ENCODE measurements at regions not wholly inside any gene's neighbourhood (a gene's known extent, or its start where the extent isn't known, plus 50 kb on each side); places are given as distances from the start of the nearest gene placed in this dataset.

DNA sequence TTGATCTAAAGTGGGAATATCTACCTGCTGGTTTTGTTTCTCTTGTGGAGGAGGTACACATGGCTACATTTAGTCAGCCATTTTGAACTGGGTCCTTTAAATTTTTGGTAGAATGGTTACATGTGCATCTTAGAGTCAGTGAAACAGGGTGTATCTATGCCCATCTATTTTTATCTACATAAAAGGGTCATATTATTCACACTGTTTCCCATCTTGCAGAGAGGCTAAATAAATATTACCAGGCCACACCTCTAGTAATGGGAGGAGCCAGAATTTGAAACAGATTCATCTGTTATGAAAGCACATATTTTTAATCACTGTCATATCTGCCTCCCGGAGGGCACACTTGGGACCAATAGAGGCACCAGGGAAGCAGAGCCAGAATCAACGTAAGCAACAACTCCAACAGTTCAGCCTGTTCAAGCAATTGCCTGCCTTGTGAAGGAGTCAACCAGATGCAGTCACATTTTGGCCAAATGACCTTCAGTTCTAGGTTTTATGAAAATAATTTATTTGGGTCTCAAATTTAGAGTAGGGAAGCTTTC, 376.8 kb downstream of the TSN start:
- Histone ChIP-seq H3K36me3 (no peaks in the 10 kb centered on the region), H3K27ac (no peak overlapping the region), H3K4me3 (no peak overlapping the region), H3K9me3 (peaks cover 1 to 3% of the 10 kb centered on the region in 2 donors), H3K4me1 (ENCODE audit: insufficient read depth) (no peaks in the 10 kb centered on the region), H3K27me3 (no peaks in the 10 kb centered on the region)
- intact Hi-C loops (cut with DNase I): no loop called here
- WGBS, 3 donors: 49 to 81% (median 81%) methylated on average over 2 of the region's 2 CpGs
- no peak for DNase-seq
- TF ChIP-seq POLR2A (IDR thresholded peaks at IDR 0.05) (no peak), EP300 (IDR thresholded peaks at IDR 0.05) (no peak)
- TF ChIP-seq, protein P1, sequence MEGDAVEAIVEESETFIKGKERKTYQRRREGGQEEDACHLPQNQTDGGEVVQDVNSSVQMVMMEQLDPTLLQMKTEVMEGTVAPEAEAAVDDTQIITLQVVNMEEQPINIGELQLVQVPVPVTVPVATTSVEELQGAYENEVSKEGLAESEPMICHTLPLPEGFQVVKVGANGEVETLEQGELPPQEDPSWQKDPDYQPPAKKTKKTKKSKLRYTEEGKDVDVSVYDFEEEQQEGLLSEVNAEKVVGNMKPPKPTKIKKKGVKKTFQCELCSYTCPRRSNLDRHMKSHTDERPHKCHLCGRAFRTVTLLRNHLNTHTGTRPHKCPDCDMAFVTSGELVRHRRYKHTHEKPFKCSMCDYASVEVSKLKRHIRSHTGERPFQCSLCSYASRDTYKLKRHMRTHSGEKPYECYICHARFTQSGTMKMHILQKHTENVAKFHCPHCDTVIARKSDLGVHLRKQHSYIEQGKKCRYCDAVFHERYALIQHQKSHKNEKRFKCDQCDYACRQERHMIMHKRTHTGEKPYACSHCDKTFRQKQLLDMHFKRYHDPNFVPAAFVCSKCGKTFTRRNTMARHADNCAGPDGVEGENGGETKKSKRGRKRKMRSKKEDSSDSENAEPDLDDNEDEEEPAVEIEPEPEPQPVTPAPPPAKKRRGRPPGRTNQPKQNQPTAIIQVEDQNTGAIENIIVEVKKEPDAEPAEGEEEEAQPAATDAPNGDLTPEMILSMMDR (IDR thresholded peaks at IDR 0.05): no peak

DNA sequence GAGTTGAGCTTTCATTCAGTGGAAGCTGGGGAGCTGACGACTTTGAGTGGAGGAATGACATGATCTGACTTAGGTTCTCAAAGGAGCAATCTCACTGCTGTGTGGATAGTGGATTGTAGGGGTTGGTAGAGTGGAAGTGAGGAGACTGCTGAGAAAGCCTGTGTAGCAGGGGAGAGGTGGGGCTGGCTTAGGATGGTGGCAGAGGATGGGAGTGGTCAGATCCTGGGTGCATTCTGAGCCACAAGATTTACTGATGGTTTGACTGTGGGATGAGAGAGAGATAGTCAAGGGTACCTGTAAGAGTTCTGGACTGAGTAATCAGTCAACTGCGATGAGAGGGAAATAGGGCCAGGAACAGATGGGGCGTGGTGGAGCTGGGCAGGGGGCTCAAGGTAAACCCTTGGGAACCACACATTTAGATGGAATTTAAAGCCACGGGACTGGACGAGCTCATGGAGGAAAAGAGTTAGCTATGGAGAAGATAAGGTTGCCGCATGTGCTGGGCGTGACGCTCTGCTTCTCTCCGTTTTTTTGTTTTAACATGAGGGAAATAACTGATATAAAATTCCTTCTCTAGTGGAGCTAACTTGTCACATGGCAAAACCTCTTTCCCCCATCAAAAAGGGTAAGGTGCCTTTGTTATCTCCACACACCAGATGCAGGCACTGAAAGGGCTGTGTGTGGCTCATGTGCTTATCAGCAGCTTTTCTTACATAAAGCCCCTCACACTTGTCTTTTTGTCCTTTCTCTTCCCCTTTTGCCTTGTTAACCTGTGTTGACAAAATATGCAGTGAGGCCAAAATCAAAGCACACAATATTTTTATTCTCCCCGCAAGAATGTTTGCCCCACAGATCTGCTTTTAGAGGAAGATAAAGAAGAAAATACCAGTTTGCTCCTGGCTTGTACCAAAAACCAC, 379.8 kb downstream of the TSN start:
- Histone ChIP-seq H3K36me3 (no peaks in the 10 kb centered on the region), H3K27me3 (no peaks in the 10 kb centered on the region), H3K27ac (no peak overlapping the region), H3K4me1 (ENCODE audit: insufficient read depth) (no peaks in the 10 kb centered on the region), H3K4me3 (no peak overlapping the region), H3K9me3 (peaks cover 0 to 3% of the 10 kb centered on the region in 2 donors)
- intact Hi-C loops (cut with DNase I): no loop called here
- 69 to 79% (median 72%) methylated on average over 10 of the region's 10 CpGs for WGBS, 3 donors
- no peak for DNase-seq
- TF ChIP-seq, protein P1 (IDR thresholded peaks at IDR 0.05): no peak
- TF ChIP-seq POLR2A (IDR thresholded peaks at IDR 0.05) (no peak), EP300 (IDR thresholded peaks at IDR 0.05) (no peak)

DNA sequence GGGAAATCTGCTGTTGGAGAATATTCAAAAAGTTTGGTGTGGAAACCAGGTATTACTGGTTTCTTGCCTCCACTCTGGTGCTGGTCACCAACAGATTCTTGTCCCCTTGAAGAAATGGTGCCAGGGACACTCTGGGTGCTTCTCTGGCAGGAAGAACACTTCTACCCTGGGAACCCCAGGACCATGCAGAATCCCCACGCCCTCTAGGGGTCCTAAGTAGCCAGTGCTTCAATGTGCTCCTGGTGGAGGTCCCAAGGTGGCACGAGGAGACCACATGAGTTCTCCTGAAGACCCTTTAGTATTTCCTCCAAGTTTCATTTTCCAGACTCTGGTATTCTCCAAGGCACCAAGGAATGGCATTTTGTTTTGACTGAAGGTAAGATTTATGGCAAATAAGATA, 380.6 kb downstream of the TSN start:
- 51 to 57% (median 54%) methylated on average over 2 of the region's 2 CpGs for WGBS, 3 donors
- Histone ChIP-seq H3K9me3 (peaks cover 0 to 3% of the 10 kb centered on the region in 2 donors), H3K27ac (no peak overlapping the region), H3K4me3 (no peak overlapping the region), H3K36me3 (no peaks in the 10 kb centered on the region), H3K27me3 (no peaks in the 10 kb centered on the region), H3K4me1 (ENCODE audit: insufficient read depth) (no peaks in the 10 kb centered on the region)
- intact Hi-C loops (cut with DNase I): no loop called here
- no peak for DNase-seq
- no peak for TF ChIP-seq POLR2A (IDR thresholded peaks at IDR 0.05)
- TF ChIP-seq, protein P1 (IDR thresholded peaks at IDR 0.05): no peak
- TF ChIP-seq EP300 (IDR thresholded peaks at IDR 0.05): no peak

DNA sequence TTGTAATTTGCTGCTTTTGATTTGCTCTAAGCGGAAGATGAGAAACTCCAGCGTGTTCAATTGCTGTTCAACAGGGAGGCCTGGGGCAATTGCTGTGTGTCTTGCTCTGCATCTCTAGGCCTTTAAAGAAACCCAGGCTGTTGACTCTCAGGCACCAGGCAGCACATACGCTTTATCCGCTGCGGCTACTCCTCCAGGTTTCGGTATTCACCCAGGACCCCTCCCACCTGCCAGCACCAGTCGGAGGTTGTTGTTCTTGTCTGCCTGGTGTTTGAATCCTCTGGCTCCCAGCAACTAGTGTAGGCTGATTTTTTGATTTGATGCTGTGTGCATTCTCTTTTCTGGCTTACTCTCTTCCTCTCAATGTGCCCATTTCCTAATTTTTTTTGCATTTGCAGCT, 383.1 kb downstream of the TSN start:
- Histone ChIP-seq H3K9me3 (no peaks in the 10 kb centered on the region), H3K36me3 (no peaks in the 10 kb centered on the region), H3K27ac (no peak overlapping the region), H3K4me1 (ENCODE audit: insufficient read depth) (no peaks in the 10 kb centered on the region), H3K27me3 (no peaks in the 10 kb centered on the region), H3K4me3 (no peak overlapping the region)
- 68 to 73% (median 69%) methylated on average over 7 of the region's 7 CpGs for WGBS, 3 donors
- DNase-seq: no peak
- intact Hi-C loops (cut with DNase I): no loop called here
- TF ChIP-seq POLR2A (IDR thresholded peaks at IDR 0.05) (no peak), EP300 (IDR thresholded peaks at IDR 0.05) (no peak)
- TF ChIP-seq, protein P1 (IDR thresholded peaks at IDR 0.05): no peak

Measured in ovary (tissue), 7 donors.